ENCODE measurements at regions not wholly inside any gene's neighbourhood (a gene's known extent, or its start where the extent isn't known, plus 50 kb on each side); places are given as distances from the start of the nearest gene placed in this dataset.

GRCh38 chr10:118112543-118113125, 65.9 kb upstream of the RAB11FIP2 start:
- H3K4me1 Mint-ChIP-seq (ENCODE audit: low read depth), result no peaks in the 10 kb centered on the region
- no peak for ATAC-seq (replicated peaks in 1 of 2)
- H3K27ac Mint-ChIP-seq, result no peak overlapping the region
- no peaks in the 10 kb centered on the region for H3K36me3 Mint-ChIP-seq (ENCODE audit: insufficient read depth in 2 of 2)
- H3K27me3 Mint-ChIP-seq (ENCODE audit: low read depth), result no peaks in the 10 kb centered on the region
- no peaks in the 10 kb centered on the region for H3K9me3 Mint-ChIP-seq
- DNase-seq, result no peak
- H3K4me3 Mint-ChIP-seq, result no peak overlapping the region

GRCh38 chr10:118110750-118111149, 64.0 kb upstream of the RAB11FIP2 start:
- Mint-ChIP-seq H3K9me3 (no peaks in the 10 kb centered on the region), H3K27ac (no peak overlapping the region), H3K36me3 (ENCODE audit: insufficient read depth in 2 of 2) (no peaks in the 10 kb centered on the region), H3K4me1 (ENCODE audit: low read depth) (no peaks in the 10 kb centered on the region), H3K27me3 (ENCODE audit: low read depth) (no peaks in the 10 kb centered on the region), H3K4me3 (no peak overlapping the region)
- DNase-seq (no peak), ATAC-seq (replicated peaks in 1 of 2) (no peak)

- ATAC-seq (replicated peaks in 1 of 2), result no peak
- H3K27me3 Mint-ChIP-seq (ENCODE audit: low read depth), result no peaks in the 10 kb centered on the region
- H3K4me1 Mint-ChIP-seq (ENCODE audit: low read depth), result no peaks in the 10 kb centered on the region
- H3K9me3 Mint-ChIP-seq, result no peaks in the 10 kb centered on the region
- DNase-seq, result no peak
- no peaks in the 10 kb centered on the region for H3K36me3 Mint-ChIP-seq (ENCODE audit: insufficient read depth in 2 of 2)
- H3K4me3 Mint-ChIP-seq, result no peak overlapping the region
- H3K27ac Mint-ChIP-seq, result no peak overlapping the region
Measured at GRCh38 chr10:118108194-118109026, 61.7 kb upstream of the RAB11FIP2 start.

GRCh38 chr10:118107541-118107940, 60.8 kb upstream of the RAB11FIP2 start:
- no peak overlapping the region for H3K4me3 Mint-ChIP-seq
- no peak overlapping the region for H3K27ac Mint-ChIP-seq
- ATAC-seq (replicated peaks in 1 of 2) (no peak), DNase-seq (no peak)
- H3K9me3 Mint-ChIP-seq, result no peaks in the 10 kb centered on the region
- H3K36me3 Mint-ChIP-seq (ENCODE audit: insufficient read depth in 2 of 2), result no peaks in the 10 kb centered on the region
- no peaks in the 10 kb centered on the region for H3K4me1 Mint-ChIP-seq (ENCODE audit: low read depth)
- H3K27me3 Mint-ChIP-seq (ENCODE audit: low read depth), result no peaks in the 10 kb centered on the region

- no peak for DNase-seq
- H3K27ac Mint-ChIP-seq, result no peak overlapping the region
Measured at GRCh38 chr10:118107040-118107439, 60.3 kb upstream of the RAB11FIP2 start.

GRCh38 chr10:118106426-118106825, 59.7 kb upstream of the RAB11FIP2 start:
- Mint-ChIP-seq H3K4me1 (ENCODE audit: low read depth) (no peaks in the 10 kb centered on the region), H3K27ac (no peak overlapping the region), H3K27me3 (ENCODE audit: low read depth) (no peaks in the 10 kb centered on the region), H3K9me3 (no peaks in the 10 kb centered on the region), H3K36me3 (ENCODE audit: insufficient read depth in 2 of 2) (no peaks in the 10 kb centered on the region), H3K4me3 (no peak overlapping the region)
- ATAC-seq (replicated peaks in 1 of 2) (no peak), DNase-seq (no peak)

More at GRCh38 chr10:118107040-118107439, 60.3 kb upstream of the RAB11FIP2 start:
- Mint-ChIP-seq H3K36me3 (ENCODE audit: insufficient read depth in 2 of 2) (no peaks in the 10 kb centered on the region), H3K9me3 (no peaks in the 10 kb centered on the region), H3K4me3 (no peak overlapping the region), H3K27me3 (ENCODE audit: low read depth) (no peaks in the 10 kb centered on the region), H3K4me1 (ENCODE audit: low read depth) (no peaks in the 10 kb centered on the region)
- ATAC-seq (replicated peaks in 1 of 2), result no peak

GRCh38 chr10:118102121-118102520, 55.4 kb upstream of the RAB11FIP2 start:
- Mint-ChIP-seq H3K4me1 (ENCODE audit: low read depth) (no peaks in the 10 kb centered on the region), H3K27ac (no peak overlapping the region), H3K27me3 (ENCODE audit: low read depth) (no peaks in the 10 kb centered on the region), H3K4me3 (no peak overlapping the region), H3K36me3 (ENCODE audit: insufficient read depth in 2 of 2) (no peaks in the 10 kb centered on the region), H3K9me3 (no peaks in the 10 kb centered on the region)
- no peak for DNase-seq
- ATAC-seq (replicated peaks in 1 of 2), result no peak

- Mint-ChIP-seq H3K27me3 (ENCODE audit: low read depth) (no peaks in the 10 kb centered on the region), H3K9me3 (no peaks in the 10 kb centered on the region), H3K4me1 (ENCODE audit: low read depth) (no peaks in the 10 kb centered on the region), H3K27ac (no peak overlapping the region), H3K4me3 (no peak overlapping the region), H3K36me3 (ENCODE audit: insufficient read depth in 2 of 2) (no peaks in the 10 kb centered on the region)
- DNase-seq (no peak), ATAC-seq (replicated peaks in 1 of 2) (no peak)
Measured at GRCh38 chr10:118101501-118101900, 54.8 kb upstream of the RAB11FIP2 start.

Measured in activated T-cell treated with anti-CD3 and anti-CD28 coated beads, Interleukin-2, amount 50 U/mL, for 72 hours (primary cell).